Lung (tissue), 11 donors: ENCODE measurements at regions not wholly inside any gene's neighbourhood (a gene's known extent, or its start where the extent isn't known, plus 50 kb on each side); places are given as distances from the start of the nearest gene placed in this dataset.
A peak's percentile ranks its signal among the peaks of the same experiment; 100 is the strongest.

Experiments
- ATAC-seq: fragments of 200-7000 bp; cut with Tn5 transposase; one replicate; pipeline ENCODE4 v1.9.1; 2020; ENCODE audit warnings: moderate number of reproducible peaks; ENCODE audit not compliant: insufficient read depth, low FRiP score
- DNase-seq, 3 donors: peaks; one replicate each; pipeline ENCODE4 v3.0.0-alpha.2; 2013 to 2017
- H3K27ac ChIP-seq, 2 donors: one replicate each; pipeline ENCODE4 v1.5.1; 2013; ENCODE audit warnings: mild to moderate bottlenecking in 2 of 2, moderate library complexity in 2 of 2, control low read depth in 1 of 2, inconsistent platforms in 1 of 2, low read depth in 1 of 2, low read length in 1 of 2
- H3K27me3 ChIP-seq, 3 donors: one replicate each; pipeline ENCODE4 v1.5.1; 2013; ENCODE audit warnings: low read length in 2 of 3; ENCODE audit not compliant: control insufficient read depth in 3 of 3, insufficient read depth in 3 of 3
- H3K36me3 ChIP-seq, 4 donors: one replicate each; pipeline ENCODE4 v1.5.1; 2013; ENCODE audit warnings: low read length in 4 of 4, mild to moderate bottlenecking in 1 of 4, moderate library complexity in 1 of 4; ENCODE audit not compliant: control insufficient read depth in 4 of 4, insufficient read depth in 4 of 4
- H3K4me1 ChIP-seq, 5 donors: one replicate each; pipeline ENCODE4 v1.5.1; 2013; ENCODE audit warnings: low read length in 5 of 5, mild to moderate bottlenecking in 2 of 5, moderate library complexity in 1 of 5; ENCODE audit not compliant: control insufficient read depth in 5 of 5, insufficient read depth in 5 of 5
- H3K4me3 ChIP-seq: one replicate; pipeline ENCODE4 v1.5.1; 2013; ENCODE audit warnings: mild to moderate bottlenecking, control low read depth, moderate library complexity
- H3K9ac ChIP-seq, 2 donors: one replicate each; pipeline ENCODE4 v1.5.1; 2013; ENCODE audit warnings: low read length in 2 of 2, control low read depth in 1 of 2; ENCODE audit not compliant: insufficient read depth in 1 of 2
- H3K9me3 ChIP-seq, 4 donors: one replicate each; pipeline ENCODE4 v1.5.1; 2013; ENCODE audit warnings: low read length in 3 of 4, mild to moderate bottlenecking in 1 of 4, moderate library complexity in 1 of 4; ENCODE audit not compliant: control insufficient read depth in 4 of 4, insufficient read depth in 3 of 4
- WGBS, 2 donors: extraction: QIAGEN DNeasy Blood & Tissue Kit; methylation state at CpG; one replicate each; pipeline ENCODE4 v1.1.7; 2013; 5-methylcytosine and 5-hydroxymethylcytosine counted together
- TF ChIP-seq, protein P1 (sequence below): IDR thresholded peaks from 2 replicates; pipeline ENCODE4 v1.5.1; 2012; ENCODE audit warnings: mild to moderate bottlenecking; ENCODE audit errors: control extremely low read depth, extremely low read depth
- donor health status: control.
- donor health status: control.
- donor health status: Bipolar disorder and iron deficiency.
- donor health status: healthy.
- donor health status: DM: yes; HTN: yes; CAD: no.

DNA sequence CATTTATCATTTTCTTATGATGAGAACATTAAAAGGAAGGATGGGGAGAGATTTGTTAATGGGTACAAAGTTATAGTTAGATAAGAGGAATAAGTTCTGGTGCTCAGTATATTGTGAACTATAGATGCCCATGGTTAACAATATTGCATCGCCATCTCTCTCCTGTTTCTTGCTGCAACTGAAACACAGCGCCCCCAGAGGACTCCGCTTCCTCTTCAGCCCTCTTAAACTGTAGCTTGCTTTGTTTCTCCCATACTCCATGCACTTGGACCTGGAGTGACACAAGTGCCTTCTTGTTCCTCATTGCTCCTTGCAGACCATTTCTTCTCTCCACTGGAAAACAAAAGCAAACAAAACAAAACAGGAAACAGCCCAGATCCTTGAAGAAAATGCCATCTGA is 70.1 kb upstream of the NTPCR start:
- ATAC-seq (no peak), DNase-seq (peak in 1 of 3 donors; percentile 26)
- Histone ChIP-seq H3K9me3 (peaks cover 0 to 1% (median 0%) of the 10 kb centered on the region in 4 donors), H3K9ac (no peak overlapping the region), H3K36me3 (no peaks in the 10 kb centered on the region), H3K27me3 (no peaks in the 10 kb centered on the region), H3K4me1 (peaks cover 0 to 8% (median 0%) of the 10 kb centered on the region in 5 donors), H3K27ac (no peak overlapping the region), H3K4me3 (no peak overlapping the region)
- WGBS, 2 donors, result 62 to 63% methylated on average over 3 of the region's 3 CpGs
- TF ChIP-seq, protein P1, sequence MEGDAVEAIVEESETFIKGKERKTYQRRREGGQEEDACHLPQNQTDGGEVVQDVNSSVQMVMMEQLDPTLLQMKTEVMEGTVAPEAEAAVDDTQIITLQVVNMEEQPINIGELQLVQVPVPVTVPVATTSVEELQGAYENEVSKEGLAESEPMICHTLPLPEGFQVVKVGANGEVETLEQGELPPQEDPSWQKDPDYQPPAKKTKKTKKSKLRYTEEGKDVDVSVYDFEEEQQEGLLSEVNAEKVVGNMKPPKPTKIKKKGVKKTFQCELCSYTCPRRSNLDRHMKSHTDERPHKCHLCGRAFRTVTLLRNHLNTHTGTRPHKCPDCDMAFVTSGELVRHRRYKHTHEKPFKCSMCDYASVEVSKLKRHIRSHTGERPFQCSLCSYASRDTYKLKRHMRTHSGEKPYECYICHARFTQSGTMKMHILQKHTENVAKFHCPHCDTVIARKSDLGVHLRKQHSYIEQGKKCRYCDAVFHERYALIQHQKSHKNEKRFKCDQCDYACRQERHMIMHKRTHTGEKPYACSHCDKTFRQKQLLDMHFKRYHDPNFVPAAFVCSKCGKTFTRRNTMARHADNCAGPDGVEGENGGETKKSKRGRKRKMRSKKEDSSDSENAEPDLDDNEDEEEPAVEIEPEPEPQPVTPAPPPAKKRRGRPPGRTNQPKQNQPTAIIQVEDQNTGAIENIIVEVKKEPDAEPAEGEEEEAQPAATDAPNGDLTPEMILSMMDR, result no peak

DNA sequence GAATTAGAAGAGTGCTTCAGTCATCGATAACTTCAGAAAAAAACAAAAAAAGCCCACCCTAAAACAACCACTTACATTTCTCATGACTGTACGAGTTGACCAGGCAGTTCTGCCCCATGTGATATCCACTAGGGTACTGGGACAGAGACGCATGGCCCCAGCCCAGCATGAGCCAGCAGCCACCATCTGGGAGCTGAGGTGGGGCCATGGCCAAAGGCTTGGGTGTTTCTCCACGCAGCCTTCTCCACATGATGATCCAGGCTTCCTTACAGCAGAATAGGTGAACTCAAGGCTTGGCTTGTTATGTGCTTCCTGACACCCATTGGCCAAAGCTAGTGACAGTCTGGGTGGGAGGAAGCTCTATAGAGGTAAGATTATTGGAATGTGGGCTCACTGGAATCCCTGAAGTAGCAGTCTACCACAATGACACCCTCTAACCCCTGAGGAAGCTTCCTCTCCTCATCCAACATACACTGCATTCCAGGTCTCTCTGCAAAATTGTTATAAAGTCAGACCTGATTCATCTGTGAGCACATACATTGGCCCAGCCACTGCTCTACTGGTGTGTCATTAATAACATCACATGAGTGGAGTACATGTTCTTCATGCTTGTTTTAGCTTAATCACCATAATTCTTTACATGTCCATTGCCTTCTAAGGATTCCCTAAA is 66.3 kb upstream of the NTPCR start:
- H3K4me1 ChIP-seq, result no peaks in the 10 kb centered on the region
- H3K9me3 ChIP-seq, result peaks cover 0 to 3% (median 0%) of the 10 kb centered on the region in 4 donors
- no peaks in the 10 kb centered on the region for H3K27me3 ChIP-seq
- no peak overlapping the region for H3K4me3 ChIP-seq
- no peak for ATAC-seq
- 87 to 92% methylated on average over 4 of the region's 4 CpGs for WGBS, 2 donors
- no peak for DNase-seq
- TF ChIP-seq, protein P1, result no peak
- H3K9ac ChIP-seq, result no peak overlapping the region
- H3K36me3 ChIP-seq, result no peaks in the 10 kb centered on the region
- no peak overlapping the region for H3K27ac ChIP-seq

DNA sequence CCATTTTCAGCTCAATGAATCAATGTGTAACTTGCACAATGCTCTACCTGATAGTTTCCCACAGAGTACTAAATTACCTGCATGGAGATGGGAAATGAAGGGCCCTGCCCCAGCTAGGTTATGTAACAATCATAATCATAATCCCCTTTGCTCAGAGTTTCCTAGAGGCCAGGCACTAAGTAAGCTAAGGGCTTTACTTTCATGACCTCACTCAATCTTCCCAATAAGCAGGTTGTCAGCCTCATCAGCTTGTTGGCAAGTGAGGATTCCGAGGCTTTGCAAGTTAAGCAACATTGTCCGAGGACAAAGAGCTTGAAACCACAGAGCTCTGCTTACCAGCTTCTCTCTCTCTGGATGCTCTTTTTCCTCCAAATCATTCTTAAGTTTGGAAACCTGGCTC is 64.1 kb upstream of the NTPCR start:
- no peaks in the 10 kb centered on the region for H3K4me1 ChIP-seq

More for the DNA sequence above, 64.1 kb upstream of the NTPCR start:
- H3K36me3 ChIP-seq, result no peaks in the 10 kb centered on the region
- H3K27ac ChIP-seq, result no peak overlapping the region
- H3K9me3 ChIP-seq, result peaks cover 0 to 3% (median 0%) of the 10 kb centered on the region in 4 donors
- no peak overlapping the region for H3K4me3 ChIP-seq
- ATAC-seq (no peak), DNase-seq (no peak)
- TF ChIP-seq, protein P1, result no peak
- 27 to 75% methylated on average over 2 of the region's 2 CpGs for WGBS, 2 donors
- no peaks in the 10 kb centered on the region for H3K27me3 ChIP-seq
- H3K9ac ChIP-seq, result no peak overlapping the region
